CD4-positive, alpha-beta T cell (primary cell): ENCODE measurements at regions not wholly inside any gene's neighbourhood (a gene's known extent, or its start where the extent isn't known, plus 50 kb on each side); places are given as distances from the start of the nearest gene placed in this dataset.

Experiments used
- ATAC-seq: fragments of 200-7000 bp; cut with Tn5 transposase; one replicate; pipeline ENCODE4 v1.10.0; 2022; ENCODE audit warnings: mild to moderate bottlenecking; ENCODE audit not compliant: poor library complexity
- CTCF ChIA-PET: fragments of 350-600 bp; sonication (Branson Sonifier 250); formaldehyde crosslinking; loops from one replicate; lab custom pipeline; 2021; ENCODE audit warnings: antibody characterized with exemption, inconsistent platforms; lab: Charles Lee
- POLR2A ChIA-PET: fragments of 350-600 bp; sonication (Branson Sonifier 250); formaldehyde crosslinking; loops from one replicate; lab custom pipeline; 2021; ENCODE audit warnings: antibody characterized with exemption, inconsistent platforms; lab: Charles Lee
- DNase-seq, 14 experiments: peaks; one replicate each; pipeline ENCODE4 v3.0.0-alpha.2; 2013 to 2020; ENCODE audit warnings: mixed read lengths in 2 of 14
- H3K27ac ChIP-seq, 2 donors: one replicate each; pipeline versions ENCODE4 v1.5.1 to v1.7.0; 2013; ENCODE audit warnings: low read length in 2 of 2, low read depth in 1 of 2, mild to moderate bottlenecking in 1 of 2
- H3K27me3 ChIP-seq, 2 experiments: 1 replicate in 1 of 2; 2 replicates in 1 of 2; pipeline versions ENCODE4 v1.6.1 to v1.7.0; 2013; ENCODE audit warnings: low read length in 2 of 2, control low read depth in 1 of 2, mild to moderate bottlenecking in 1 of 2, moderate library complexity in 1 of 2; ENCODE audit not compliant: insufficient read depth in 2 of 2, control insufficient read depth in 1 of 2
- H3K36me3 ChIP-seq: one replicate; pipeline ENCODE4 v1.6.1; 2013; ENCODE audit warnings: low read length, control low read depth; ENCODE audit not compliant: insufficient read depth
- H3K4me1 ChIP-seq: one replicate; pipeline ENCODE4 v1.6.1; 2013; ENCODE audit warnings: low read length, control low read depth; ENCODE audit not compliant: insufficient read depth
- H3K4me3 ChIP-seq: one replicate; pipeline ENCODE4 v1.5.1; 2013; ENCODE audit warnings: mild to moderate bottlenecking, low read length, moderate library complexity
- H3K9me3 ChIP-seq, 2 experiments: 1 replicate in 1 of 2; 2 replicates in 1 of 2; pipeline versions ENCODE4 v1.6.1 to v1.7.0; 2013; ENCODE audit warnings: low read length in 2 of 2, mild to moderate bottlenecking in 2 of 2, control low read depth in 1 of 2, moderate library complexity in 1 of 2; ENCODE audit not compliant: control insufficient read depth in 1 of 2, insufficient read depth in 1 of 2
- H3K27ac Mint-ChIP-seq: one replicate; pipeline ENCODE4 v1.8.0; 2020; ENCODE audit warnings: mixed read lengths
- H3K27me3 Mint-ChIP-seq: one replicate; pipeline ENCODE4 v1.8.0; 2021; ENCODE audit warnings: mixed read lengths
- H3K36me3 Mint-ChIP-seq: one replicate; pipeline ENCODE4 v1.8.0; 2021; ENCODE audit warnings: low read depth, mixed read lengths
- H3K4me1 Mint-ChIP-seq: one replicate; pipeline ENCODE4 v1.8.0; 2021; ENCODE audit warnings: low read depth, mixed read lengths
- H3K4me3 Mint-ChIP-seq: one replicate; pipeline ENCODE4 v1.8.0; 2020; ENCODE audit warnings: mild to moderate bottlenecking, mixed read lengths
- H3K9me3 Mint-ChIP-seq: one replicate; pipeline ENCODE4 v1.8.0; 2020; ENCODE audit warnings: mixed read lengths
- intact Hi-C, 2 experiments: fragments of 100-400 bp; cut with DNase I in 1 of 2; cut with micrococcal nuclease in 1 of 2; formaldehyde crosslinking; loops; one replicate each; pipeline versions ENCODE4 v1.15.1 to v1.9.0; 2023 to 2025; cut with DNase I, micrococcal nuclease
- TF ChIP-seq, protein P1 (sequence below): fragments of 200-600 bp; IDR thresholded peaks from one replicate; pipeline ENCODE4 v1.8.0; 2022; ENCODE audit warnings: antibody characterized with exemption, mild to moderate bottlenecking

DNA sequence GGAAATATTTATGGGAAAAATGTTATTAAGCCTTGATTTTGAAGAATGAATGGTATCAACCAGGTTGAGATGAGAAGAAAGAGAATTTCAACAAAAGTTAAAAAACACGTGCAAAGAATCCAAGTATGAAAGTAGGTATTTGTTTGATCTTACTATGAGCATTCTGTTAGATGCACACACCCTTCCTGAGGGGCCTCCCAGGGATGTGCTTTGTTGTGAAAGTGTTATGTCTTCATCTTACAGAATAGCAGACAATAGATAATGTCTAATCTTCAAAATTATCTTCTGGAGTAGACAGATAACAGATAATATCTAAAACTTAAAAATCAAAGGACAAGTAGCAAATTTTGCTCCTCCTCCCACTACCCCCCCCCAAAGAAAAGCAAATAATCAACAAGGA lies 155.2 kb upstream of the COL3A1 start:
- intact Hi-C loops, result no loop called here
- Mint-ChIP-seq H3K4me3 (no peak overlapping the region), H3K9me3 (no peaks in the 10 kb centered on the region), H3K27ac (no peak overlapping the region), H3K36me3 (no peaks in the 10 kb centered on the region), H3K27me3 (no peaks in the 10 kb centered on the region), H3K4me1 (no peaks in the 10 kb centered on the region)
- Histone ChIP-seq H3K4me1 (no peaks in the 10 kb centered on the region), H3K9me3 (peaks cover 0 to 4% of the 10 kb centered on the region in 2 experiments), H3K4me3 (no peak overlapping the region), H3K27me3 (no peaks in the 10 kb centered on the region), H3K36me3 (no peaks in the 10 kb centered on the region), H3K27ac (no peak overlapping the region)
- TF ChIP-seq, protein P1, sequence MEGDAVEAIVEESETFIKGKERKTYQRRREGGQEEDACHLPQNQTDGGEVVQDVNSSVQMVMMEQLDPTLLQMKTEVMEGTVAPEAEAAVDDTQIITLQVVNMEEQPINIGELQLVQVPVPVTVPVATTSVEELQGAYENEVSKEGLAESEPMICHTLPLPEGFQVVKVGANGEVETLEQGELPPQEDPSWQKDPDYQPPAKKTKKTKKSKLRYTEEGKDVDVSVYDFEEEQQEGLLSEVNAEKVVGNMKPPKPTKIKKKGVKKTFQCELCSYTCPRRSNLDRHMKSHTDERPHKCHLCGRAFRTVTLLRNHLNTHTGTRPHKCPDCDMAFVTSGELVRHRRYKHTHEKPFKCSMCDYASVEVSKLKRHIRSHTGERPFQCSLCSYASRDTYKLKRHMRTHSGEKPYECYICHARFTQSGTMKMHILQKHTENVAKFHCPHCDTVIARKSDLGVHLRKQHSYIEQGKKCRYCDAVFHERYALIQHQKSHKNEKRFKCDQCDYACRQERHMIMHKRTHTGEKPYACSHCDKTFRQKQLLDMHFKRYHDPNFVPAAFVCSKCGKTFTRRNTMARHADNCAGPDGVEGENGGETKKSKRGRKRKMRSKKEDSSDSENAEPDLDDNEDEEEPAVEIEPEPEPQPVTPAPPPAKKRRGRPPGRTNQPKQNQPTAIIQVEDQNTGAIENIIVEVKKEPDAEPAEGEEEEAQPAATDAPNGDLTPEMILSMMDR, result no peak
- no peak for DNase-seq
- POLR2A ChIA-PET, result no interaction called here
- no peak for ATAC-seq
- CTCF ChIA-PET, result no interaction called here

DNA sequence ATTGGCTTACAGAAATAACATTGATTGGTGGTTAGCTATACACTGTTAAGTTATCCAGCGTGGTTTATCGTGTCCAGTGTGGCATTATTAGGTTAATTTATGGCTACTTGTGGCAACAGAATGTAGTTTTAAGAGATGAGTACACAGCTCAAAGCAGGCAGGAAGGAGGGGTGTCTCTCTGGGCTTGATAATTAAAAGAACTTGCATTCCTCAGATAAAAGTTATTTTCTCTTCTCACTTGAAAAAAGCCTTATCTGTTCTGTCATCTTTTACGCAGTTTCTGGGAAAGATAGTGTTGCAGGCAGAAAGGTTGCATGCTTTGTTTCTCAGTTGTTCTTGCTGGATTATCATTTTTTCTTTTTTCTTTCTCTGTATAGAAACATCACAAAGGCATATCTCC lies 154.4 kb upstream of the COL3A1 start:
- DNase-seq (no peak), ATAC-seq (no peak)
- H3K36me3 Mint-ChIP-seq, result no peaks in the 10 kb centered on the region
- no peaks in the 10 kb centered on the region for H3K27me3 Mint-ChIP-seq
- H3K9me3 Mint-ChIP-seq, result no peaks in the 10 kb centered on the region
- Histone ChIP-seq H3K27ac (no peak overlapping the region), H3K27me3 (no peaks in the 10 kb centered on the region), H3K4me1 (no peaks in the 10 kb centered on the region), H3K4me3 (no peak overlapping the region), H3K9me3 (peaks cover 0 to 4% of the 10 kb centered on the region in 2 experiments), H3K36me3 (no peaks in the 10 kb centered on the region)
- no peaks in the 10 kb centered on the region for H3K4me1 Mint-ChIP-seq
- TF ChIP-seq, protein P1, result no peak
- intact Hi-C loops, result no loop called here
- no peak overlapping the region for H3K27ac Mint-ChIP-seq
- H3K4me3 Mint-ChIP-seq, result no peak overlapping the region
- POLR2A ChIA-PET, result no interaction called here
- CTCF ChIA-PET, result no interaction called here

DNA sequence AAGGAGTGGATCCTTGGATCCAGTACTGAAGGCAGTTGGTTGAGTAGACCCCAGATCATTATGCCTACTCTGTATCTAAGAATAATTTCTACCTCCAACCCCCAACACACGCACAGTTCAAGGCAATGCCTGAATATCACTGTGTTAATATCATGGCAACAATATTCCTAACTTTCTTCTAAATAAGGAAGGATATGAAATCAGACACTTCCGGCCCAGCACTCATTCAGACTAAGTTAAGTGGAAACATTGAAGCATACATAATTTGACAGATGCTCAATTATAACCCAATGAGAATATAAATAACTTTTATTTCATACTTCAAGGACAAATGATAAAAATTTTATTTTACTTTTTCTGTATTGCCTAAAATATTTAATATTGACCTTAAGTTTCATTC lies 153.6 kb upstream of the COL3A1 start:
- intact Hi-C loops, result no loop called here
- H3K4me1 Mint-ChIP-seq, result no peaks in the 10 kb centered on the region
- TF ChIP-seq, protein P1, result no peak
- no peaks in the 10 kb centered on the region for H3K36me3 Mint-ChIP-seq
- Histone ChIP-seq H3K9me3 (peaks cover 0 to 4% of the 10 kb centered on the region in 2 experiments), H3K4me3 (no peak overlapping the region), H3K4me1 (no peaks in the 10 kb centered on the region), H3K27ac (no peak overlapping the region), H3K36me3 (no peaks in the 10 kb centered on the region), H3K27me3 (no peaks in the 10 kb centered on the region)
- DNase-seq, result no peak
- H3K9me3 Mint-ChIP-seq, result no peaks in the 10 kb centered on the region
- H3K4me3 Mint-ChIP-seq, result no peak overlapping the region
- H3K27me3 Mint-ChIP-seq, result no peaks in the 10 kb centered on the region
- ChIA-PET POLR2A (no interaction called here), CTCF (no interaction called here)
- no peak overlapping the region for H3K27ac Mint-ChIP-seq
- no peak for ATAC-seq
